Stimulated activated CD4-positive, alpha-beta T cell treated with anti-CD3 and anti-CD28 coated beads, Interleukin-1b, Interleukin-23, amount 100 ng/mL, for 1 hour (primary cell): ENCODE measurements at regions not wholly inside any gene's neighbourhood (a gene's known extent, or its start where the extent isn't known, plus 50 kb on each side); places are given as distances from the start of the nearest gene placed in this dataset.
"Not testable (repeated sequence)": the region's sequence is repeated elsewhere in the genome, so short reads cannot be mapped to it uniquely, and the experiment has no call there.

Experiments used
- DNase-seq, 2 donors: peaks; one replicate each; pipeline ENCODE4 v3.0.0-alpha.2; 2020; ENCODE audit warnings: low read depth in 2 of 2

GRCh38 chr6:16040628-16040974 lies 88.3 kb upstream of the MYLIP start:
- no peak for DNase-seq

DNA sequence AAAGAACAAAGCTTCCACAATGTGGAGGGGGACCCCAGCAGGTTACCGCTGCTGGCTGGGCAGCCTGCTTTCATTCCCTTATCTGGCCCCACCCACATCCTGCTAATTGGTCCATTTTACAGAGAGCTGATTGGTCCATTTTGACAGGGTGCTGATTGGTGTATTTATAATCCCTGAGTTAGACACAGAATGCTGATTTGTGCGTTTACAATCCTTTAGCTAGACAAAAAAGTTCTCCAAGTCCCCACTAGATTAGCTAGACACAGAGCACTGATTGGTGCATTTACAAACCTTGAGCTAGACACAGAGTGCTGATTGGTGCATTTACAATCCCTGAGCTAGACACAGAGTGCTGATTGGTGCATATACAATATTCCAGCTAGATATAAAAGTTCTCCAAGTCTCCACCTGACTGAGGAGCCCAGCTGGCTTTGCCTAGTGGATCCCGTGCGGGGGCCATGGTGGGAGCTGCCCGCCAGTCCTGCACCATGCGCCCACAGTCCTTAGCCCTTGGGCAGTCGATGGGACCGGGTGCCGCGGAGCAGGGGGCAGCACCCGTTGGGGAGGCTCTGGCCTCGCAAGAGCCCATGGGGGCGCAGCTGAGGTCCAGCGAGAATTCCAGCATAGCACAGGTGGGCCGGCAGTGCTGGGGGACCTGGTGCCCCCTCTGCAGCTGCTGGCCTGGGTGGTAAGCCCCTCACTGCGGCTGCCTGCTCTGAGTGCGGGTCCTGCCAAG lies 88.8 kb upstream of the MYLIP start:
- DNase-seq: not testable (repeated sequence)

GRCh38 chr6:16038938-16039337 lies 89.9 kb upstream of the MYLIP start:
- DNase-seq: no peak

DNA sequence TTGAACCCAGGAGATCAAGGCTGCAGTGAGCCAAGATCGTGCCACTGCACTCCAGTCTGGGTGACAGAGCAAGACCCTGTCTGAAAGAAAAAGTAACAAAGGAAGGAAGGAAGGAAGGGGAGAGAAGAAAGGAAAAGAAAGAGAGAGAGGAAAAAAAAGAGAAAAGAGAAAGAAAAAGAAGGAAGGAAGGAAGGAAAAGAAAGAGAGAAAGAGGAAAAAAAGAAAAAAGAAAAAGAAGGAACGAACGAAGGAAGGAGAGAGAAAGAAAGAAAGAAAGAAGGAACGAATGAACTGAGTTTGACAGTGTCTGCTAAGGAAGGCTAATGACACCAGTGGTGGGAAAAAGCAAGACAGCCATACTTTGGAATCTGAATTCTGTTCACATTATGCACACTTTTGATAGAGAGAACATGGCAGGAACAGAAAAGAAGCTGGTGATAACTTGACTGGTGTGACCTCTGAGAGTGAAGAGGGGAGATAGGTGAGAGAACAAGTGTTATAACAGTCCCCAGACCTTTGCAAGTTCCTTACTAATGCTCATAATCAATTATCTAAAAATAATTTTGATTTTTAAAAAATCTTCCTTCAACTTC lies 93.3 kb upstream of the MYLIP start:
- no peak for DNase-seq

- no peak for DNase-seq
Measured at GRCh38 chr6:16033214-16033613, 95.7 kb upstream of the MYLIP start.

DNA sequence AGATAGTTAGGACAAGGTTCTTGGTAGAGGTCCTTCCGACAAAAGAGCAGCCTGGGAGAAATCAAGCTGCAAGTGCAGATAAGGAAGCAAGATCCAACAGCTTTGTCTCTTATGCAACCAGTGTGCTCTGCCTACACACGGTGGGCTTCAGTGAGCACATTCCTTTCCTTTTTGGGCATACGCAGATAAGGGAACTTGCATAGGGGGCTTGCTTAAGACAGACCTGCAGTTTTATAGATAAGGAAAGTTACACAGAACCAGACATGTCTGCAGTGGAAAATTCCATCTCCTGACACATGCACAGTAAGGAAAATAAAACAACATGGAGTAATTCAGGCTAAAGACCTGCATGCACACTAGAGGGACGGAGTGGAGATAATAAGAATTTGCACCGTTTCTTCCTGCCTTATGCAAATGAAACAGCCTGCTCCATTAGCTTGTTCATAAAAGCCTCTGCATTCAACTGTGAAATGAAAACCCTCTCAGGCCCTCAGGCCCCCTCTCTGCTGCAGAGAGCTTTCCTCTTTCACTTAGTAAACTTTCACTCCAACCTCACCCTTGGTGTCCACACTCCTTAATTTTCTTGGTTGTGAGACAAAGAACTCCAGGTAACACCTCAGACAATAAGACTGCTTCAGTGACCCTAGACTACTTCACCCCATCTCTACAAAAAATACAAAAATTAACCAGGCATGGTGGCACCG lies 97.5 kb upstream of the MYLIP start:
- no peak for DNase-seq

DNA sequence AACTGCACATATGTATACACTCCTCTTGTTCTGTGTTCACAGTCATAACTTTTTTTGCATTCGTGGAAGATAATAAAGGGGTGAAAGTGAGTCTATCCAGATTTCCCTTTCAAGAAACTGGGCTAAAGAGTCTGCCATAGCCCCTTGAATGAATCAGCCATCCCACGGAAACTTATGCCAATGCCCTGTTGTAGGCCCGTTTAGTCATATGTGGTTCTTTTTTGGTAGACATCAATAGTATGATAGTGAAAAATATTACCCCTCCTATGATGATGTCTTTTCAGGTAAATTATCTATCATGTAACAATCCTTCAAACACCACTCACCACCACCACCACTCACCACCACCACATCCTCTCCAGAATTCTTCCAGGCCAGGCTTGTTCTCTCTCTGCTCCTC lies 99.9 kb upstream of the MYLIP start:
- DNase-seq: no peak

DNA sequence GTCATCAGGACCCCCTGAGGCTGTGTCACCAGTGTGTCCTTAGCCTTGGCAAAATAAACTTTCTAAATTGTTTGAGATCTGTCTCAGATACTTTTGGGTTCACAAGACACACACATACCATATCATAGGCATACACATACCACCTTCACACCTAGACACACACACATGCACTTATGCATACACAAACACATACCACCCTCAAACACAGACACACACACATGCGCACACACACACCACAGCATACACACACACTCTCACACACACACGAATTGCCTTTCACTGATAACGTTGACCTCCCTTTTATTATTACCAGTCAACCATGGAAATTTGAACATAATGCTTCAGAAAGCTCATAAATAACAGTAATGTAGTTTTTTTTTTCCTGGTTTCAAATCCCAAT lies 108.6 kb upstream of the MYLIP start:
- no peak for DNase-seq

GRCh38 chr6:16019462-16019861 lies 109.4 kb upstream of the MYLIP start:
- no peak for DNase-seq

- DNase-seq: no peak
Measured at GRCh38 chr6:16018626-16019025, 110.3 kb upstream of the MYLIP start.

DNA sequence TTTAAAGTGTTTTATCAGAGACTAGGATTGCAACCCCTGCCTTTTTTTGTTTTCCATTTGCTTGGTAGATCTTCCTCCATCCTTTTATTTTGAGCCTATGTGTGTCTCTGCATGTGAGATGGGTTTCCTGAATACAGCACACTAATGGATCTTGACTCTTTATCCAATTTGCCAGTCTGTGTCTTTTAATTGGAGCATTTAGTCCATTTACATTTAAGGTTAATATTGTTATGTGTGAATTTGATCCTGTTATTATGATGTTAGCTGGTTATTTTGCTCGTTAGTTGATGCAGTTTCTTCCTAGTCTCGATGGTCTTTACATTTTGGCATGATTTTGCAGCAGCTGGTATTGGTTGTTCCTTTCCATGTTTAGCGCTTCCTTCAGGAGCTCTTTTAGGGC lies 114.6 kb upstream of the MYLIP start:
- not testable (repeated sequence) for DNase-seq

DNA sequence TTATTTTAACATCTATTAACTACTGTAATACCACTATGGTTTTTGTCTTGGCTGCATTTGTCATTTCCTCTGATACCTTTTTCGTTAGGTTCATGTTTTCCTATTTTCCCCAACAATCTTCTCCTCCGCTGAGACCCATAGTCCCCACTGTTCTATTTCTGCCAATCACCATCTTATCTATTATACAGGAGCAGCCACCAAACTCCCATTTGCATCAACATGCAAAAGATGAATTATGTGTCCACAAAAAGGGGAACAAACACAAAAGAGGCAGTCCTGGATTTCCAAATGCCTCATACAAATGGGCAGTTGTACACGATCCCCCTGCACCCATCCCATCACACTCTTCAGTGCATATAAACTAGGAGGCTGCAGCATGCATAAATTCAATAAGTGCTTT lies 121.7 kb upstream of the MYLIP start:
- DNase-seq: no peak

GRCh38 chr6:16006681-16007080 lies 122.2 kb upstream of the MYLIP start:
- DNase-seq: no peak

GRCh38 chr6:16004934-16005679 lies 123.8 kb upstream of the MYLIP start:
- no peak for DNase-seq

DNA sequence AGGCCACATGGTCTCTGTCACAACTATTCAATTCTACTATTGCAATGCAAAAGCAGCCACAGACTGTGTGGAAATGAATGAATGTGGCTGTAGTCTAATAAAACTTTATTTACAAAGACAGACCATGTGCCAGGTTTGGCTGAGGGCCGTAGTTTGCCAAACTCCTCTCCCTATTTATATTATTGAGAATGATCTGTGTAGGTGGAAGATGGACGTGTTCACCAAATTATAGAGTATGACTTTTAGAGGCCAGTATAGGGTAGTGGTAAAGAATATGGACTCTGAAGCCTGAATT lies 125.7 kb upstream of the MYLIP start:
- DNase-seq: no peak

DNA sequence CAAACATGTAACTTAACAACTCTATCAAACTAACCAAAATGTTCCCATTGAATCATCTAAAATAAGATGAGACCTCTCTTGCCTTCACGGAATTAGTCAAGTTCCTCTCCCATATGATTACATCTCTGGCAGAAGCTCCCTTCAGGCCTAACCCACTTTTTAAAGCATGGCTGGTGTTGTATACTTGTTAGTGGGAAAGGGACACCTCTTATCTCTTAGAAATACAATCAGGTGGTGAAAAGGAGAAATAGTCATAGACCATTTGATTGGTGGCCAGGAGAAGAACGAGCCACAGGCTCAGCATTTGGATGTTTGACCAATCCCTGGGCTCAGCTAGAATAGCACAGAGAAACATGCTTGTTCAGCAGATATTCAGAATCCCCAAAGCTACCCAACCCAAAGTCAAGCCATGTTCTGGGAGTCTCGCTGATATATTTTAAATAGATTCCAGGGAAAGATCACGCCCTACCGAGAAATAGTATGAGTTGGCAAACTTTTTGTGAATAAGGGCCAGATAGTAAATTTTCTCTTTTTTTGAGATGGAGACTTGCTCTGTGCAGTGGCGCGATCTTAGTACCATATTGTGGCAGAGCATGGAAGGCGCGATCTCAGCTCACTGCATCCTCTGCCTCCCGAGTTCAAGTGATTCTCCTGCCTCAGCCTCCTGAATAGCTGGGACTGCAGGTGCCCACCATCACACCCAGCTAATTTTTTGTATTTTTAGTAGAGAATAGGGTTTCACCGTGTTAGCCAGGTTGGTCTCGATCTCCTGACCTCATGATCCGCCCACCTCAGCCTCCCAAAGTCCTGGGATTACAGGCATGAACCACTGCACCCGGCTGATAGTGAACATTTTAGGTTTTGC lies 126.3 kb upstream of the MYLIP start:
- no peak for DNase-seq

DNA sequence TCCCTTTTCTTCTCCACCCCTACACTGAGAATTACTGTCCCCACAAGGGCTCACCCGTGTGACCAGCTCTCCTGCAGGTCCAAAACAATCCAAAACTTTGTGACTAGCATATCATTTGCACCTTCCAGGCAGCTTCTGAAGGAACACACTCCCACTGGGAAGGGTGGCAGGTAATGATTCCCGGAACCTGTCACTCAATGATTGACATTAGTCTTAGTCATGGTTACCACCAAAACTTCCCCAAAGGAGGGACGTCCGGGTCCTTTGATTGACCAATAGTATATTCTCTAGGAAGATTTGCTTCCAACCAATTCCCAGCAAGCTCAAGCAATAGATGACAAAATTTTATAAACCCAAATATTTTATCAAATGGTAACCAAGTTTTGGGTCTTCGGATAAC lies 127.7 kb upstream of the MYLIP start:
- DNase-seq: no peak

DNA sequence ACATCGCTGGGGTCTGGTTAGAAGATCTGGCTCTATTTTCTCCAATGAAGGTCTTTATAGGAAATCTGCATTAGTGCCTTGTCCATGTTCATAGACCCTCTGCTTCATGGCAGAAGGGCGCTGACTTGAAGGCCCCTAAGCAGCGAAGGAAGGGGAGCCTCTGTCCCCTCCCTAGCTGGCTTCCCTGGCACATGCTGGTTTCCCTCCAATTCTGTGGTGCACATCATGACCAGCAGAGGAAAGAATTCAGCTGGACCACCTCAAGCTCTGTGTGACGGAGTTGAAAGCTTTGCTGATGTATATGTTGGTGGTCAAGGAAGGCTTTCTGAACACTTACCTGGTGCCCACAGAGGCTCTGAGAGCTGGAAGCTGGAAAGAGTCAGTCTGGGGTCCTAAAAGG lies 129.7 kb upstream of the MYLIP start:
- no peak for DNase-seq

- DNase-seq: no peak
Measured at GRCh38 chr6:15997586-15998388, 131.1 kb upstream of the MYLIP start.

GRCh38 chr6:15996030-15996429 lies 132.9 kb upstream of the MYLIP start:
- no peak for DNase-seq

- DNase-seq: no peak
Measured at GRCh38 chr6:15995493-15995892, 133.4 kb upstream of the MYLIP start.
